Mesendoderm (in vitro differentiated cells): ENCODE measurements at regions not wholly inside any gene's neighbourhood (a gene's known extent, or its start where the extent isn't known, plus 50 kb on each side); places are given as distances from the start of the nearest gene placed in this dataset.

Source experiments
- DNase-seq: peaks from one replicate; pipeline ENCODE4 v3.0.0; 2013
- H2AK5ac ChIP-seq: 2 replicates; pipeline ENCODE4 v1.6.1; 2013; ENCODE audit warnings: low read length, inconsistent platforms
- H2BK120ac ChIP-seq: 2 replicates; pipeline ENCODE4 v1.6.1; 2013; ENCODE audit warnings: low read depth, mild to moderate bottlenecking, low read length, moderate library complexity, mixed read lengths
- H2BK15ac ChIP-seq: replicated peaks from 2 replicates; pipeline ENCODE4 v1.6.1; 2013; ENCODE audit warnings: low read depth, mild to moderate bottlenecking, moderate library complexity
- H2BK5ac ChIP-seq: 2 replicates; pipeline ENCODE4 v1.6.1; 2013; ENCODE audit warnings: low read length, inconsistent platforms
- H3K18ac ChIP-seq: 2 replicates; pipeline ENCODE4 v1.6.1; 2013; ENCODE audit warnings: mild to moderate bottlenecking, low read length, mixed read lengths
- H3K23ac ChIP-seq: one replicate; pipeline ENCODE4 v1.6.1; 2013; ENCODE audit warnings: low read length
- H3K27ac ChIP-seq: 2 replicates; pipeline ENCODE4 v1.5.1; 2013; ENCODE audit warnings: low read depth, mild to moderate bottlenecking, inconsistent platforms, low read length, moderate library complexity
- H3K27me3 ChIP-seq: 2 replicates; pipeline ENCODE4 v1.6.1; 2013; ENCODE audit warnings: low read length, control low read depth, mild to moderate bottlenecking, inconsistent platforms; ENCODE audit not compliant: insufficient read depth, poor library complexity
- H3K36me3 ChIP-seq: 2 replicates; pipeline ENCODE4 v1.6.1; 2013; ENCODE audit warnings: low read length, inconsistent platforms; ENCODE audit not compliant: control insufficient read depth, insufficient read depth
- H3K4ac ChIP-seq: one replicate; pipeline ENCODE4 v1.6.1; 2013; ENCODE audit warnings: low read depth, mild to moderate bottlenecking, low read length, moderate library complexity
- H3K4me1 ChIP-seq: 2 replicates; pipeline ENCODE4 v1.6.1; 2013; ENCODE audit warnings: low read depth, low read length, inconsistent platforms; ENCODE audit not compliant: control insufficient read depth
- H3K4me2 ChIP-seq: 2 replicates; pipeline ENCODE4 v1.6.1; 2013; ENCODE audit warnings: low read length
- H3K4me3 ChIP-seq: 2 replicates; pipeline ENCODE4 v1.5.1; 2013; ENCODE audit warnings: mild to moderate bottlenecking, low read length
- H3K56ac ChIP-seq: one replicate; pipeline ENCODE4 v1.6.1; 2013; ENCODE audit warnings: low read length
- H3K79me1 ChIP-seq: 2 replicates; pipeline ENCODE4 v1.6.1; 2013; ENCODE audit warnings: low read length, inconsistent platforms
- H3K79me2 ChIP-seq: 2 replicates; pipeline ENCODE4 v1.6.1; 2013; ENCODE audit warnings: mild to moderate bottlenecking, low read length; ENCODE audit not compliant: control insufficient read depth, insufficient read depth
- H3K9ac ChIP-seq: 2 replicates; pipeline ENCODE4 v1.6.1; 2013; ENCODE audit warnings: low read length, inconsistent platforms
- H4K5ac ChIP-seq: one replicate; pipeline ENCODE4 v1.6.1; 2013; ENCODE audit warnings: low read length
- H4K8ac ChIP-seq: one replicate; pipeline ENCODE4 v1.6.1; 2013; ENCODE audit warnings: low read depth, mild to moderate bottlenecking, control low read depth, low read length, moderate library complexity
- WGBS: extraction: QIAGEN DNeasy Blood & Tissue Kit; methylation state at CpG from one replicate; pipeline ENCODE4 v1.1.7; 2013; ENCODE audit warnings: low lambda C conversion rate, missing lambda C conversion rate; ENCODE audit not compliant: insufficient coverage; ENCODE audit errors: extremely low coverage; 5-methylcytosine and 5-hydroxymethylcytosine counted together

GRCh38 chr16:61412562-61412961 lies 623.7 kb downstream of the CDH8 start:
- Histone ChIP-seq H4K8ac (no peak overlapping the region), H4K5ac (no peak overlapping the region), H3K4me2 (no peak overlapping the region), H3K36me3 (no peaks in the 10 kb centered on the region), H3K56ac (no peak overlapping the region), H3K79me2 (no peaks in the 10 kb centered on the region), H2AK5ac (no peak overlapping the region), H3K4ac (no peak overlapping the region), H3K4me1 (no peaks in the 10 kb centered on the region), H2BK5ac (no peak overlapping the region), H3K27ac (no peak overlapping the region), H2BK120ac (no peak overlapping the region), H3K79me1 (no peaks in the 10 kb centered on the region), H3K4me3 (no peak overlapping the region), H2BK15ac (no peak overlapping the region), H3K23ac (no peak overlapping the region), H3K18ac (no peak overlapping the region), H3K9ac (no peak overlapping the region), H3K27me3 (no peaks in the 10 kb centered on the region)
- no peak for DNase-seq
- no CpG with 5 or more reads among the region's 4 CpGs for WGBS

- H3K4me1 ChIP-seq, result no peaks in the 10 kb centered on the region
- no peak overlapping the region for H2BK15ac ChIP-seq
- H3K4me3 ChIP-seq, result no peak overlapping the region
- no peaks in the 10 kb centered on the region for H3K79me1 ChIP-seq
- H3K36me3 ChIP-seq, result no peaks in the 10 kb centered on the region
- H3K56ac ChIP-seq, result no peak overlapping the region
- H3K4me2 ChIP-seq, result no peak overlapping the region
- DNase-seq, result no peak
- H2BK120ac ChIP-seq, result no peak overlapping the region
- no peak overlapping the region for H3K27ac ChIP-seq
- H3K9ac ChIP-seq, result no peak overlapping the region
- H2AK5ac ChIP-seq, result no peak overlapping the region
- H3K79me2 ChIP-seq, result no peaks in the 10 kb centered on the region
- no peak overlapping the region for H4K8ac ChIP-seq
- H2BK5ac ChIP-seq, result no peak overlapping the region
- H3K18ac ChIP-seq, result no peak overlapping the region
- no peaks in the 10 kb centered on the region for H3K27me3 ChIP-seq
- no peak overlapping the region for H3K23ac ChIP-seq
- H4K5ac ChIP-seq, result no peak overlapping the region
- no peak overlapping the region for H3K4ac ChIP-seq
These were observed 626.6 kb downstream of the CDH8 start for GRCh38 chr16:61409604-61410003.

- Histone ChIP-seq H3K27ac (no peak overlapping the region), H2BK15ac (no peak overlapping the region), H4K8ac (no peak overlapping the region), H2BK5ac (no peak overlapping the region), H3K27me3 (no peaks in the 10 kb centered on the region), H4K5ac (no peak overlapping the region), H3K56ac (no peak overlapping the region), H3K4ac (no peak overlapping the region), H3K36me3 (no peaks in the 10 kb centered on the region), H3K4me3 (no peak overlapping the region), H2BK120ac (no peak overlapping the region), H2AK5ac (no peak overlapping the region), H3K4me2 (no peak overlapping the region), H3K18ac (no peak overlapping the region), H3K9ac (no peak overlapping the region), H3K79me2 (no peaks in the 10 kb centered on the region), H3K79me1 (no peaks in the 10 kb centered on the region), H3K4me1 (no peaks in the 10 kb centered on the region), H3K23ac (no peak overlapping the region)
- WGBS, result no CpG with 5 or more reads among the region's 4 CpGs
- no peak for DNase-seq
These were observed 632.9 kb downstream of the CDH8 start for GRCh38 chr16:61403386-61403785.

GRCh38 chr16:61391896-61392295 lies 644.3 kb downstream of the CDH8 start:
- H3K9ac ChIP-seq, result no peak overlapping the region
- H3K23ac ChIP-seq, result no peak overlapping the region
- H3K79me2 ChIP-seq, result no peaks in the 10 kb centered on the region
- no peak overlapping the region for H2BK120ac ChIP-seq
- no peak overlapping the region for H4K5ac ChIP-seq
- H3K4me3 ChIP-seq, result no peak overlapping the region
- WGBS, result no CpG with 5 or more reads among the region's 4 CpGs
- H3K79me1 ChIP-seq, result no peaks in the 10 kb centered on the region
- no peak overlapping the region for H2AK5ac ChIP-seq
- H3K27ac ChIP-seq, result no peak overlapping the region
- no peak overlapping the region for H3K4ac ChIP-seq
- H3K4me1 ChIP-seq, result no peaks in the 10 kb centered on the region
- H4K8ac ChIP-seq, result no peak overlapping the region
- H3K27me3 ChIP-seq, result no peaks in the 10 kb centered on the region
- H3K56ac ChIP-seq, result no peak overlapping the region
- H2BK15ac ChIP-seq, result no peak overlapping the region
- no peaks in the 10 kb centered on the region for H3K36me3 ChIP-seq
- no peak overlapping the region for H3K18ac ChIP-seq
- H3K4me2 ChIP-seq, result no peak overlapping the region
- DNase-seq, result no peak
- no peak overlapping the region for H2BK5ac ChIP-seq

- Histone ChIP-seq H3K56ac (no peak overlapping the region), H3K4ac (no peak overlapping the region)
- no CpG with 5 or more reads among the region's 4 CpGs for WGBS
These were observed 645.1 kb downstream of the CDH8 start for GRCh38 chr16:61390965-61391637.

GRCh38 chr16:61385392-61386071 lies 650.7 kb downstream of the CDH8 start:
- Histone ChIP-seq H3K4me1 (no peaks in the 10 kb centered on the region), H3K79me1 (no peaks in the 10 kb centered on the region), H4K8ac (no peak overlapping the region), H3K27me3 (no peaks in the 10 kb centered on the region), H2BK15ac (no peak overlapping the region), H3K23ac (no peak overlapping the region), H2AK5ac (no peak overlapping the region), H3K56ac (no peak overlapping the region), H3K4me2 (no peak overlapping the region), H4K5ac (no peak overlapping the region), H3K9ac (no peak overlapping the region), H2BK120ac (no peak overlapping the region), H3K36me3 (no peaks in the 10 kb centered on the region), H3K4ac (no peak overlapping the region), H3K4me3 (no peak overlapping the region), H2BK5ac (no peak overlapping the region), H3K79me2 (no peaks in the 10 kb centered on the region), H3K18ac (no peak overlapping the region), H3K27ac (no peak overlapping the region)
- no peak for DNase-seq
- 100% methylated on average over 2 of the region's 12 CpGs for WGBS

More at GRCh38 chr16:61390965-61391637, 645.1 kb downstream of the CDH8 start:
- H3K18ac ChIP-seq, result no peak overlapping the region
- H3K4me1 ChIP-seq, result no peaks in the 10 kb centered on the region
- H2BK15ac ChIP-seq, result no peak overlapping the region
- H3K23ac ChIP-seq, result no peak overlapping the region
- no peaks in the 10 kb centered on the region for H3K79me1 ChIP-seq
- H2BK5ac ChIP-seq, result no peak overlapping the region
- H2BK120ac ChIP-seq, result no peak overlapping the region
- H2AK5ac ChIP-seq, result no peak overlapping the region
- no peak overlapping the region for H3K27ac ChIP-seq
- no peak overlapping the region for H3K9ac ChIP-seq
- no peak overlapping the region for H4K8ac ChIP-seq
- no peaks in the 10 kb centered on the region for H3K36me3 ChIP-seq
- no peak for DNase-seq
- no peaks in the 10 kb centered on the region for H3K79me2 ChIP-seq
- no peaks in the 10 kb centered on the region for H3K27me3 ChIP-seq
- H4K5ac ChIP-seq, result no peak overlapping the region
- no peak overlapping the region for H3K4me3 ChIP-seq
- H3K4me2 ChIP-seq, result no peak overlapping the region
